Thymus (tissue), 11 donors: ENCODE measurements at regions not wholly inside any gene's neighbourhood (a gene's known extent, or its start where the extent isn't known, plus 50 kb on each side); places are given as distances from the start of the nearest gene placed in this dataset.

Experiments
- DNase-seq, 9 donors: peaks; one replicate each; pipeline ENCODE4 v3.0.0-alpha.2; 2013; ENCODE audit warnings: low spot score in 9 of 9, low read depth in 6 of 9, missing footprints in 1 of 9
- H3K27ac ChIP-seq, 2 donors: one replicate each; pipeline ENCODE4 v1.5.1; 2013; ENCODE audit warnings: control low read depth in 1 of 2, low read depth in 1 of 2, low read length in 1 of 2, mild to moderate bottlenecking in 1 of 2, moderate library complexity in 1 of 2
- H3K27me3 ChIP-seq, 2 donors: one replicate each; pipeline ENCODE4 v1.5.1; 2013; ENCODE audit warnings: low read length in 1 of 2; ENCODE audit not compliant: control insufficient read depth in 2 of 2, insufficient read depth in 1 of 2
- H3K36me3 ChIP-seq, 2 donors: one replicate each; pipeline ENCODE4 v1.5.1; 2013; ENCODE audit warnings: low read length in 1 of 2, mild to moderate bottlenecking in 1 of 2, moderate library complexity in 1 of 2; ENCODE audit not compliant: control insufficient read depth in 2 of 2, insufficient read depth in 2 of 2
- H3K4me1 ChIP-seq, 2 donors: one replicate each; pipeline ENCODE4 v1.5.1; 2013; ENCODE audit warnings: low read length in 2 of 2; ENCODE audit not compliant: control insufficient read depth in 2 of 2, insufficient read depth in 2 of 2
- H3K4me3 ChIP-seq, 2 donors: one replicate each; pipeline ENCODE4 v1.5.1; 2013; ENCODE audit warnings: low read length in 2 of 2, control low read depth in 1 of 2, mild to moderate bottlenecking in 1 of 2
- H3K9me3 ChIP-seq, 2 donors: one replicate each; pipeline ENCODE4 v1.5.1; 2013; ENCODE audit warnings: low read length in 1 of 2, mild to moderate bottlenecking in 1 of 2; ENCODE audit not compliant: control insufficient read depth in 2 of 2, insufficient read depth in 1 of 2
- WGBS: extraction: QIAGEN DNeasy Blood & Tissue Kit; methylation state at CpG from one replicate; pipeline ENCODE4 v1.1.7; 2013; 5-methylcytosine and 5-hydroxymethylcytosine counted together
- donor health status: healthy.

DNA sequence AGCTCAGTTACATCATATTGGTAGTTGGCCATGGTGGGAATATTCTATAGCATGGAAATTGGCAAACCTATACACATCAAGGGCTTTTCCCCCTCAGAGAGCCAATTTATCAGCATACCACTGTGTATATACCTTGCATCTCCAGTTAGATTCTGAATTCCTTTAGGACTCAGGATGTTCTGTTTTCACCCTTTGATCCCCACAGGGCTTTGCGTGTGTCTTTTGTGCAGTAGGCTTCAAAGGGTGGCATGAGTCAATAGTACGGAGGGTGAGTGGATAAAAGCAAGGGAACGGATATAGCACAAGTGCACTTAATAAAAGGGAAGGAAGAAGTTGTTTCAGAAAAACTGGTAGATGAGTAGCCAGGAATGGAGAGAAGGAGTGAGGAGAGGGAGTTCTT lies 99.2 kb upstream of the RGMA start:
- no peak overlapping the region for H3K27ac ChIP-seq
- peaks cover 3 to 4% of the 10 kb centered on the region in 2 donors for H3K4me1 ChIP-seq
- no peaks in the 10 kb centered on the region for H3K36me3 ChIP-seq
- DNase-seq: no peak
- H3K4me3 ChIP-seq: no peak overlapping the region
- H3K27me3 ChIP-seq: peaks cover 0 to 2% of the 10 kb centered on the region in 2 donors
- 92% methylated on average over 3 of the region's 3 CpGs for WGBS
- H3K9me3 ChIP-seq: no peaks in the 10 kb centered on the region

DNA sequence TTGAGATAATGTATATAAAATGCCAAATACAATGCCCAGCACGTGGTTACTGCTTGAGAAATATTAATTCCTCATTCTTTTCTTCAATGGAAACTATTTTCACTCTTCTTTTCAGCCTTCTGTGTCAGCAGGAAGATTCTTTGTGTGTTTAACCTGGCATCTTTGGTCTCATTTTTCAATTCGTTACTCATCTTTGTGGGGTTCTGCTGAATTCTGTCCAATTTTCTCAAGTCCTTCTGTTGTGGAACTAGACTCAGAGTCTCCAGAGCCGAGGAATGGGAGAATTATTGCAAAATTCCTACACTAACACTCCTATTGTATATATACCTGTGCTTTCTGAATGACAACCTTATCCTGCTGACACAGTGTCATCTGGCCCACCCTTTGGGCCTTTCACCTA lies 96.8 kb upstream of the RGMA start:
- Histone ChIP-seq H3K4me1 (peaks cover 3 to 4% of the 10 kb centered on the region in 2 donors), H3K27ac (no peak overlapping the region), H3K36me3 (no peaks in the 10 kb centered on the region), H3K27me3 (peaks cover 0 to 2% of the 10 kb centered on the region in 2 donors), H3K4me3 (no peak overlapping the region), H3K9me3 (no peaks in the 10 kb centered on the region)
- WGBS: 89% methylated on average over 3 of the region's 3 CpGs
- no peak for DNase-seq

DNA sequence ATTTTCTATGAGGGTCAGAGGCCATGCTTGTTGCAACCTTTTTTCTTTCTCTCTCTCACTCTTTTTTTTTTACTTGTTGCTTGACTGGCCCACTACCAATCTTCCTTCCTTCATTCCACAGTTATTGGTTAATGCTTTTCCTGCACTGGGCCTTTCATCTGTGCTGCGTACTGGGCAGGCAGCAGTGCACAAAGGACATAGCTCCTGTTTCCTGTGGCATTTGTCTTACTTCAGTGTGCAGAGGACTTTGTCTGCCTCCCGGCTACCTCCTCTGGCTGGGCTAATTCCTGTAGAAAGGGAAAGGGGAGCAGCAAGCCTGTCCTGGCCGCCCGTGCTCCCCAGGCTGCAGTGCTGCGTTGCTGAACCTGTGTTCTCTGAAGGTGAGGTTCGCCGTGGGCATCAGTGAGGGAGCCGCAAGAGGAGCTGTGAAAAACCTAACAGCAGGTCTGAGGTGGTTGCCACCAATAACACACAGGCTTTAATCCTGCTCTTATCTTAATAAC lies 93.7 kb upstream of the RGMA start:
- 95% methylated on average over 8 of the region's 8 CpGs for WGBS
- Histone ChIP-seq H3K4me3 (no peak overlapping the region), H3K9me3 (no peaks in the 10 kb centered on the region), H3K36me3 (no peaks in the 10 kb centered on the region), H3K27ac (no peak overlapping the region), H3K27me3 (no peaks in the 10 kb centered on the region), H3K4me1 (peaks cover 0 to 3% of the 10 kb centered on the region in 2 donors)
- DNase-seq: no peak

DNA sequence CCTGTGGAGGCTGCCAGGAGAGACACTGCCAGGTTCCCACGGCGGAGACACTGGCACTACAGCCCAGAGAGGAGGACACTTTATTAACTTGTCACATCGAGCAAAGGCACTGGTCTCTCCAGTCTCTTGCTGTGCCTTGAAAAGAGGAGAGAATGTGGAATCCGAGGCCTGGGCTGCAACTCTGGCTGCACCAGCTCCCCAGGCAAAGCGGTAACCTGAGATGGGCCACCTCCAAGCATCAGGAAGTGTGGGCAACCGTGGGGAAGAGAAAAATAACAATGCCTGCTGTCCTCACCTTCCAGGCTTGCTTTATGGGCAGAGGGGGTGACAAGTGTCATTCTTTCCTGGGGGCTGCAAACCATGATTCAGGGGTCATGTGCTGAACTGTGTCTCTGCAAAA lies 91.6 kb upstream of the RGMA start:
- Histone ChIP-seq H3K36me3 (no peaks in the 10 kb centered on the region), H3K4me1 (peaks cover 0 to 3% of the 10 kb centered on the region in 2 donors), H3K27me3 (no peaks in the 10 kb centered on the region), H3K9me3 (no peaks in the 10 kb centered on the region), H3K4me3 (no peak overlapping the region), H3K27ac (no peak overlapping the region)
- WGBS: 81% methylated on average over 6 of the region's 6 CpGs
- DNase-seq: no peak

DNA sequence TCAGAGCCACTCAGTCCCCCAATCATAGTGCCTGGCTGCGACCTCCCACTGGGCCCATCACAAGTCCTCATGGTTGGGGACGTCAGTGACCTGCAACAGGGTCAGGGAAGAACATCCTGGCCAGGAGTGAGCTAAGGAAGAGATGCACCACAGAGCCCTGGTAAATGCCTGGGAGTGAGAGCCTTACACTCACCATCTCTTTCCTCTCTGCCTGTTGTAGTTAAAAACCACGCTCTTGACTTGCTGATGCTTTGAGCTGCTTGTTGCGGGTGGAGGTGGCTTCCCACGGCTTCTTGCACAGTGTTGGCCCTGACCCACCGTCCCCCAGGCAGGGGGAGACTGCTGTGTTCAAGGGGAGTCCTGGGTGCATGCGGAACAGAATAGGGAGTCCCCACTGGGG lies 91.1 kb upstream of the RGMA start:
- Histone ChIP-seq H3K36me3 (no peaks in the 10 kb centered on the region), H3K4me1 (peaks cover 0 to 3% of the 10 kb centered on the region in 2 donors), H3K4me3 (no peak overlapping the region), H3K27ac (no peak overlapping the region), H3K9me3 (no peaks in the 10 kb centered on the region), H3K27me3 (no peaks in the 10 kb centered on the region)
- no peak for DNase-seq
- WGBS: 84% methylated on average over 7 of the region's 7 CpGs

DNA sequence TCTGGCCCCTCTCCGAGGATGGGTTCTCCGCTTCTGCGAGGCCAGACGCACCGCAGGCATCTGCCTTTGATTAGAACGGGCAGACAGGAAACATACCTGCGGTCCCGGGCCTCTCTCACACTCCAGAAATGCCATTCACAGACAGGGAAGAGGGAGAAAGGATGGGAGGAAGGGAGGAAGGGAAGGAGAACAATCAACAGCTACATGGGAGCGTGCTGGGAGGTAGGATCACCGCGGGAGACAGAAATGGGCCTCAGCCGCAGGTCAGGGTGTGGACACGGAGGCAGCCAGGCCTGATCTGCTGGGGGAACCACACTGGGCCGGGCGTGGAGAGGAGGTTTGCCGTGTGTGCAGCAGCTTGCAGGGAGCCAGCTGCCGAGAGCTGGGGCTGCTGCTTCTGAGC lies 90.7 kb upstream of the RGMA start:
- H3K27me3 ChIP-seq: no peaks in the 10 kb centered on the region
- 93% methylated on average over 17 of the region's 17 CpGs for WGBS
- H3K4me3 ChIP-seq: no peak overlapping the region
- H3K9me3 ChIP-seq: no peaks in the 10 kb centered on the region
- H3K36me3 ChIP-seq: no peaks in the 10 kb centered on the region
- H3K27ac ChIP-seq: no peak overlapping the region
- no peak for DNase-seq
- peaks cover 0 to 3% of the 10 kb centered on the region in 2 donors for H3K4me1 ChIP-seq

DNA sequence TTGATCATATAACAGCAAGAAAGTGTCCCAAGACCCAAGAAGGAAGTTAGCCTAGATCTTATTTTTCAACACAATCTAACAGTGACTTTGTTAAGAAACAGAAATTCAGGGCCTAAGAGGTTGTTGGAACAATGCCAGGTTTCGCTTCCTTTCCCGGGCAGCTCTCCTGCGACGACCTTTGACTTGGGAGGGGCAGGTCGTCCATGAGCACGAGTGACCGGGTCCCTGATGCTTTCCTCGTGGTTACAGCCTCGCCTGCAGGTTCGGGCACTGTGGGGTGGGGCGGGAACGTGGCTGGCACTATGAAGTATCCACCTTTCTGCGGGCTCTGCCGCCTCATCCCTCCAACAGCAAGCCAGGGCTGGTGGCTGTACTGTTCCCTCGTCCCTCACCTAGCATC lies 90.1 kb upstream of the RGMA start:
- 44% methylated on average over 15 of the region's 15 CpGs for WGBS
- Histone ChIP-seq H3K9me3 (no peaks in the 10 kb centered on the region), H3K36me3 (no peaks in the 10 kb centered on the region), H3K27me3 (no peaks in the 10 kb centered on the region), H3K4me1 (peaks cover 0 to 3% of the 10 kb centered on the region in 2 donors), H3K27ac (no peak overlapping the region), H3K4me3 (no peak overlapping the region)
- DNase-seq: peak in 1 of 9 donors; percentile 41

DNA sequence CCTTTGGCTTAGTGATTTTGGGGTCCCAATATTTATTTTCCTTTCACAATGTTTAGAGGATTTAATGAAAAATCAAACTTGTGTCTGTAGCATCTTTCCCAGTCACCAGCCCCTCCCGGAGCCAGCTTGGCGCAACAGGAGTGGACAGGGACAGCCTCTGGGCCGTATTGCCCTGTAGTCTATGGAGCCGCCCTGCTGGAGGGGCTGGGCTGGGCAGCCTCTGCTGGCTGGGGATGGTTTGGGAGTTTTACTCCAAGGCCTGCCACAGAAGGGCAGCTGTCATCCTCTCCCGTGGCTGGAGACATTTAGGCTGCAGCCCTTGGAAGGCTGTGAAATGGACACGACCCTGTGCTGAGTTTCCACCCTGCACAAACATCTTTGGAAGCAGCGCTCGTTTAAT lies 89.4 kb upstream of the RGMA start:
- H3K9me3 ChIP-seq: no peaks in the 10 kb centered on the region
- no peaks in the 10 kb centered on the region for H3K36me3 ChIP-seq
- no peaks in the 10 kb centered on the region for H3K27me3 ChIP-seq
- H3K4me1 ChIP-seq: peaks cover 0 to 3% of the 10 kb centered on the region in 2 donors
- no peak for DNase-seq
- H3K27ac ChIP-seq: no peak overlapping the region
- no peak overlapping the region for H3K4me3 ChIP-seq
- WGBS: 95% methylated on average over 8 of the region's 8 CpGs

DNA sequence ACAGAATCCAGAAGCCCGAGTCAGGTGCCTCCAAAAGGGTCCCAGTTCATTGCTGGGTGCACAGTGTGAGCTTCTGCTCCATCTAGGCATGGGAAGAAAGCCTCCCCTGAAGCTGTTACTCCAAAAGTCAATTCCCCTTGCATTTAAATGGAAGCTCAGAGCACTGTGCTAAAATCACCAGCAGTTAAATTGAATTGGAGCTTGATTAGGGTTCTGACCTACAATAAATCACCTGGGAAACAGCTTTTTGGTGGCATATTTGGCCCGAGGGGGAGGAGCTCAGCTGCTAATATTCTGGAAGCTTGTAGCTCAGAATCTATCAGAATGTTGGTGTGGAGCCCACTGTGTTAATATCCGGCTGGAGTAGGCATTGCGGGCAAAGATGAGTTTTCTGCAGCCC lies 87.1 kb upstream of the RGMA start:
- Histone ChIP-seq H3K27ac (no peak overlapping the region), H3K27me3 (no peaks in the 10 kb centered on the region), H3K4me1 (peaks cover 0 to 3% of the 10 kb centered on the region in 2 donors), H3K4me3 (no peak overlapping the region), H3K36me3 (no peaks in the 10 kb centered on the region), H3K9me3 (no peaks in the 10 kb centered on the region)
- DNase-seq: no peak
- WGBS: 95% methylated on average over 4 of the region's 4 CpGs

DNA sequence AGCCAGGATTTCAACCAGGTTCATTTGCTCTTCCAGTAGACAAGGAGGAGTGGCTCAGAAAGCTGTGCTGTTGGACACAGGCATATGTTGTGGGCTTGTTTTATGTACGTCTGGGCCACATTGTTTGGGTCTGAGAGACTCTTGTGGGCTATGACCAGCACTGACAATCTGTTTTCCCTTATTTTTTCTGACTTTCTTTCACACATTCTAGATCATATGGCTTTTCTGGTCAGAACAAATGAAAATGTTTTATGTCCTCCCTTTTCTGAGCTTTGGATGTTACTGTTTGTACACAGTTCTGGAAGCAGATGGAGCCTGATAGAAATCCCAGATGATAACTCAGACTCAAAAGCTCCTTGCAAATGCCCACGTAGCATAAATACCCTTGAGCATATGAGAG lies 85.8 kb upstream of the RGMA start:
- Histone ChIP-seq H3K27me3 (no peaks in the 10 kb centered on the region), H3K27ac (no peak overlapping the region), H3K36me3 (no peaks in the 10 kb centered on the region), H3K4me1 (peaks cover 0 to 3% of the 10 kb centered on the region in 2 donors), H3K9me3 (no peaks in the 10 kb centered on the region), H3K4me3 (no peak overlapping the region)
- DNase-seq: no peak
- 90% methylated on average over 2 of the region's 2 CpGs for WGBS
